Heart left ventricle (tissue), 16 donors: ENCODE measurements at regions not wholly inside any gene's neighbourhood (a gene's known extent, or its start where the extent isn't known, plus 50 kb on each side); places are given as distances from the start of the nearest gene placed in this dataset.

Experiments
- ATAC-seq, 4 donors: fragments of 200-7000 bp; cut with Tn5 transposase; one replicate each; pipeline ENCODE4 v1.9.1; 2020 to 2022; ENCODE audit warnings: moderate library complexity in 4 of 4, mild to moderate bottlenecking in 3 of 4, moderate number of reproducible peaks in 1 of 4
- DNase-seq, 5 donors: peaks; one replicate each; pipeline ENCODE4 v3.0.0-alpha.2; 2020
- H3K27ac ChIP-seq, 12 donors: fragments of 200-600 bp; sonication (generic) in 4 of 12; one replicate each; pipeline versions ENCODE4 v1.5.0 to v1.8.0; 2016 to 2022; ENCODE audit warnings: mild to moderate bottlenecking in 2 of 12
- H3K27me3 ChIP-seq, 9 donors: fragments of 200-600 bp; sonication (generic) in 2 of 9; one replicate each; pipeline versions ENCODE4 v1.5.1 to v1.8.0; 2016 to 2022; ENCODE audit warnings: mild to moderate bottlenecking in 3 of 9
- H3K36me3 ChIP-seq, 9 donors: fragments of 200-600 bp; sonication (generic) in 2 of 9; one replicate each; pipeline versions ENCODE4 v1.5.0 to v1.8.0; 2018 to 2022; ENCODE audit warnings: mild to moderate bottlenecking in 2 of 9
- H3K4me1 ChIP-seq, 12 donors: fragments of 200-600 bp; sonication (generic) in 4 of 12; one replicate each; pipeline versions ENCODE4 v1.5.0 to v1.8.0; 2016 to 2022; ENCODE audit warnings: mild to moderate bottlenecking in 3 of 12
- H3K4me3 ChIP-seq, 12 donors: fragments of 200-600 bp; sonication (generic) in 4 of 12; one replicate each; pipeline versions ENCODE4 v1.5.0 to v1.8.0; 2017 to 2022; ENCODE audit warnings: mild to moderate bottlenecking in 9 of 12, moderate library complexity in 4 of 12
- H3K9me3 ChIP-seq, 12 donors: fragments of 200-600 bp; sonication (generic) in 4 of 12; one replicate each; pipeline versions ENCODE4 v1.5.0 to v1.8.0; 2016 to 2022; ENCODE audit warnings: mild to moderate bottlenecking in 1 of 12
- POLR2A ChIP-seq, 2 donors: fragments of 450-650 bp; IDR thresholded peaks; one replicate each; pipeline ENCODE4 v1.6.1; 2017; ENCODE audit warnings: antibody characterized with exemption in 2 of 2, mild to moderate bottlenecking in 2 of 2, moderate library complexity in 2 of 2
- WGBS, 4 donors: extraction: QIAGEN DNeasy Blood & Tissue Kit in 2 of 4; methylation state at CpG; one replicate each; pipeline versions ENCODE4 v1.1.5 to v1.1.7; 2013 to 2018; 5-methylcytosine and 5-hydroxymethylcytosine counted together
- intact Hi-C, 10 donors: fragments of 100-400 bp; cut with DNase I; formaldehyde crosslinking; loops; one replicate each; pipeline versions ENCODE4 v1.11.1 to v1.14.2; 2022
- TF ChIP-seq, protein P1 (sequence below), 12 donors: fragments of 200-600 bp; sonication (generic) in 4 of 12; IDR thresholded peaks; one replicate each; pipeline versions ENCODE4 v1.5.0 to v1.8.0; 2018 to 2022; ENCODE audit warnings: antibody characterized with exemption in 12 of 12, mild to moderate bottlenecking in 5 of 12
- donor health status: ischemic (EF 13 %, LVEDD 7.1; RV severe dilation, severe dysfunction).
- donor health status: healthy with polysubstance abuse.
- donor health status: DM: no; HTN: yes; CAD: no.
- donor health status: DM: no; HTN: no; CAD: no.
- donor health status: ischemic (EF 25% LVEDD 6.9; RV normal size, moderate dysfunction).
- donor health status: ischemic (EF 25% LVEDD 5.7; RV mildly dilated, moderate dysfunction).
- donor health status: healthy.
- donor health status: DM: yes; HTN: yes; CAD: no.
- donor health status: ischemic (EF 35%, LVEDD 5.7; RV mildly dilated, moderate dysfunction).
- donor health status: nonischemic (EF 11% LVEDD 7.7; RV severe dilation, severe dysfunction).
- donor health status: DM: yes; HTN: yes; CAD: no.
- donor health status: PGD.
- donor health status: ischemic (EF 29% LVEDD 5.4; RV normal size, mild dysfunction).
- donor health status: nonischemic (EF 23%, LVEDD 6.1; RV moderate dilation, normal function).

DNA sequence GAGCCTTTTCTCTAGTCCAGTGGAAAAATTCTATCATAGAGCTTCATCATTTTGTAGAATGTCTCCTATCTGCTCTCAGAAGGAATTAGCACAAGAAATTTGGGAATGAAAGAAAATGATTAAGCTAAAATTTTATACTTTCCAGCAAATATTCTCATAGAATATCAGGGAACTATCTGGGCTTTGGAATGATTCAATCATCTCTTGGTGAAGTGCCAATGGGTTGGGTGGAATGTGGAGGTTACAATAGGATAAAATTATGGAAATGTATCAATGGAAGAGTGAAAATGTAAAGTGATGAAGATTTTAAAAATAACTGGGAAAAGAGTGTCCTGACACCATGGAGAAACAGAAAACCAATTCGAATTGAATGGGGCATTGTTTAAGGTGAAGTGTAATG is 119.0 kb upstream of the MID1 start:
- Histone ChIP-seq H3K27me3 (peaks cover 0 to 12% (median 0%) of the 10 kb centered on the region in 9 donors), H3K36me3 (no peaks in the 10 kb centered on the region), H3K4me3 (no peak overlapping the region), H3K4me1 (no peaks in the 10 kb centered on the region), H3K9me3 (no peaks in the 10 kb centered on the region), H3K27ac (no peak overlapping the region)
- intact Hi-C loops: no loop called here
- TF ChIP-seq POLR2A (IDR thresholded peaks at IDR 0.05): no peak
- TF ChIP-seq, protein P1, sequence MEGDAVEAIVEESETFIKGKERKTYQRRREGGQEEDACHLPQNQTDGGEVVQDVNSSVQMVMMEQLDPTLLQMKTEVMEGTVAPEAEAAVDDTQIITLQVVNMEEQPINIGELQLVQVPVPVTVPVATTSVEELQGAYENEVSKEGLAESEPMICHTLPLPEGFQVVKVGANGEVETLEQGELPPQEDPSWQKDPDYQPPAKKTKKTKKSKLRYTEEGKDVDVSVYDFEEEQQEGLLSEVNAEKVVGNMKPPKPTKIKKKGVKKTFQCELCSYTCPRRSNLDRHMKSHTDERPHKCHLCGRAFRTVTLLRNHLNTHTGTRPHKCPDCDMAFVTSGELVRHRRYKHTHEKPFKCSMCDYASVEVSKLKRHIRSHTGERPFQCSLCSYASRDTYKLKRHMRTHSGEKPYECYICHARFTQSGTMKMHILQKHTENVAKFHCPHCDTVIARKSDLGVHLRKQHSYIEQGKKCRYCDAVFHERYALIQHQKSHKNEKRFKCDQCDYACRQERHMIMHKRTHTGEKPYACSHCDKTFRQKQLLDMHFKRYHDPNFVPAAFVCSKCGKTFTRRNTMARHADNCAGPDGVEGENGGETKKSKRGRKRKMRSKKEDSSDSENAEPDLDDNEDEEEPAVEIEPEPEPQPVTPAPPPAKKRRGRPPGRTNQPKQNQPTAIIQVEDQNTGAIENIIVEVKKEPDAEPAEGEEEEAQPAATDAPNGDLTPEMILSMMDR (IDR thresholded peaks at IDR 0.05): no peak
- ATAC-seq: no peak
- no peak for DNase-seq
- WGBS, 4 donors: 39 to 91% (median 70%) methylated on average over 1 of the region's 1 CpG

DNA sequence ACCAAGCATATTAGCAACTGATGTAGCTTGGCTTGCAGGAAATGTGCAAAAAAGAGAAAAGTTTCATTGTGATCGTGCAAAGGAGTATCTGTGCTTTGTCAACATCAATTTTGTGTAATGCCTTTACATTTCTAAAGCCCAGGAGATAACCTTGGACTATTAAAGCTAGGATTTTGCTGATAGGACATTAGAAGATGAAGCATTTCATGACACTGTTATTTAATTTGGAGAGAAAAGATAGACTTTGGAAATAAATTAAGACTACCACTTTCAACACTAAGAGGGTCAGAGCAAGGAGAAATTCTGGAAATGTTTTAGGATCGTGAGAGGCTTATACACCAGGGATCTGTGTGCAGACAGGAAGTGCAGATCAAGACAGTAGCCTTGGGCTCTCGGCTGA is 120.6 kb upstream of the MID1 start:
- H3K9me3 ChIP-seq: no peaks in the 10 kb centered on the region
- TF ChIP-seq, protein P1 (IDR thresholded peaks at IDR 0.05): no peak
- no peak for TF ChIP-seq POLR2A (IDR thresholded peaks at IDR 0.05)
- H3K27ac ChIP-seq: no peak overlapping the region
- no peak for DNase-seq
- no peak for ATAC-seq
- peaks cover 0 to 12% (median 0%) of the 10 kb centered on the region in 9 donors for H3K27me3 ChIP-seq
- 28 to 43% (median 32%) methylated on average over 3 of the region's 3 CpGs for WGBS, 4 donors
- no peak overlapping the region for H3K4me3 ChIP-seq
- no peaks in the 10 kb centered on the region for H3K36me3 ChIP-seq
- no peaks in the 10 kb centered on the region for H3K4me1 ChIP-seq
- intact Hi-C loops: no loop called here

DNA sequence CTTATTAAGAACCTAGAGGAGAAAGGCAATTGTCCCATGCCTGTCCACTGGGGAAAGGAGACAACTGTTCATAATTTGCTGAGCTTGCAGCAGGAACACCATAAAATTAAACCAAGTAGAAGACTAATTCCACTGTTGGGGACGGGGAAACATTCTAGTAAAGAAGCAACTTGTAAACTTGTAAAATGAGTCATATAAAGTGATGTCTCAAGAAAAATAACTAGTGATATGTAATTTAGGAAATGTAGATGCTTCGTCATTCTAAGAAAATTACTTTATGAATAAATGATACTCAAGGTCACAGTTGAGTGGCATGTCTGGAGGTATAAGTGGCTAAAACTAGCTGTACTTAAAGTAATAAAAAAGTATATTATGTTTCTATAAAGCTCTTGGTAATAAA is 121.2 kb upstream of the MID1 start:
- peaks cover 0 to 12% (median 0%) of the 10 kb centered on the region in 9 donors for H3K27me3 ChIP-seq
- H3K36me3 ChIP-seq: no peaks in the 10 kb centered on the region
- H3K4me3 ChIP-seq: no peak overlapping the region
- DNase-seq: no peak
- intact Hi-C loops: no loop called here
- no peaks in the 10 kb centered on the region for H3K4me1 ChIP-seq
- TF ChIP-seq POLR2A (IDR thresholded peaks at IDR 0.05): no peak
- TF ChIP-seq, protein P1 (IDR thresholded peaks at IDR 0.05): no peak
- no peak for ATAC-seq
- H3K27ac ChIP-seq: no peak overlapping the region
- WGBS, 4 donors: 55 to 88% (median 78%) methylated on average over 2 of the region's 2 CpGs
- no peaks in the 10 kb centered on the region for H3K9me3 ChIP-seq

DNA sequence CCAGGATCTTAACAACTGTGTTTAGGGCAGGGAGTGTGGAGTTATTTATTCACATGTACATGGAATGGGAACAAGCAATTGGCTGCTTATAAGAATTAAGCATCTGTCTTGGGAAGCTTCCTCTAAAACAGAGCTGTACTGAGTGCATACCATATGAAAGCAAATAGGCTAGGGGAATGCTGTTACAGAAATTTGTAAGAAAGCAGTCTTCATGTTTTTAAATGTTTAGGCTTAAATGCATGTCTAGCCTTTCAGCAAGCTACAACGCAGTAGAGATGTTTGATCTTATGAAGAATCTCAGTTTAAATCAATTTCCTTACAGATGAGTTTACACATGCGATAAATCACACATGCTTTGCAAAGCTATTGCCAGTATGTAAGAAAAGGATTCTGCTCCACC is 123.1 kb upstream of the MID1 start:
- WGBS, 4 donors: 85 to 98% (median 92%) methylated on average over 2 of the region's 2 CpGs
- Histone ChIP-seq H3K9me3 (no peaks in the 10 kb centered on the region), H3K36me3 (no peaks in the 10 kb centered on the region), H3K27me3 (peaks cover 0 to 12% (median 0%) of the 10 kb centered on the region in 9 donors), H3K4me3 (no peak overlapping the region), H3K27ac (no peak overlapping the region), H3K4me1 (no peaks in the 10 kb centered on the region)
- intact Hi-C loops: no loop called here
- TF ChIP-seq POLR2A (IDR thresholded peaks at IDR 0.05): no peak
- TF ChIP-seq, protein P1 (IDR thresholded peaks at IDR 0.05): no peak
- ATAC-seq (no peak), DNase-seq (no peak)
